ENCODE measurements at regions not wholly inside any gene's neighbourhood (a gene's known extent, or its start where the extent isn't known, plus 50 kb on each side); places are given as distances from the start of the nearest gene placed in this dataset.
A peak's percentile ranks its signal among the peaks of the same experiment; 100 is the strongest.

- Histone ChIP-seq H3K27me3 (no peaks in the 10 kb centered on the region), H3K9me3 (no peaks in the 10 kb centered on the region), H3K36me3 (no peaks in the 10 kb centered on the region), H3K4me3 (no peak overlapping the region), H3K4me1 (peaks cover 0 to 11% (median 2%) of the 10 kb centered on the region in 4 donors), H3K27ac (no peak overlapping the region)
- intact Hi-C loops (cut with DNase I; ENCODE audit: low total_unique reads) = no loop called here
- no peak for DNase-seq
- no peak for TF ChIP-seq POLR2A (IDR thresholded peaks at IDR 0.05)
- TF ChIP-seq EP300 (IDR thresholded peaks at IDR 0.05) = no peak
- no peak for TF ChIP-seq POLR2AphosphoS5 (IDR thresholded peaks at IDR 0.05)
- TF ChIP-seq, protein P1, sequence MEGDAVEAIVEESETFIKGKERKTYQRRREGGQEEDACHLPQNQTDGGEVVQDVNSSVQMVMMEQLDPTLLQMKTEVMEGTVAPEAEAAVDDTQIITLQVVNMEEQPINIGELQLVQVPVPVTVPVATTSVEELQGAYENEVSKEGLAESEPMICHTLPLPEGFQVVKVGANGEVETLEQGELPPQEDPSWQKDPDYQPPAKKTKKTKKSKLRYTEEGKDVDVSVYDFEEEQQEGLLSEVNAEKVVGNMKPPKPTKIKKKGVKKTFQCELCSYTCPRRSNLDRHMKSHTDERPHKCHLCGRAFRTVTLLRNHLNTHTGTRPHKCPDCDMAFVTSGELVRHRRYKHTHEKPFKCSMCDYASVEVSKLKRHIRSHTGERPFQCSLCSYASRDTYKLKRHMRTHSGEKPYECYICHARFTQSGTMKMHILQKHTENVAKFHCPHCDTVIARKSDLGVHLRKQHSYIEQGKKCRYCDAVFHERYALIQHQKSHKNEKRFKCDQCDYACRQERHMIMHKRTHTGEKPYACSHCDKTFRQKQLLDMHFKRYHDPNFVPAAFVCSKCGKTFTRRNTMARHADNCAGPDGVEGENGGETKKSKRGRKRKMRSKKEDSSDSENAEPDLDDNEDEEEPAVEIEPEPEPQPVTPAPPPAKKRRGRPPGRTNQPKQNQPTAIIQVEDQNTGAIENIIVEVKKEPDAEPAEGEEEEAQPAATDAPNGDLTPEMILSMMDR (IDR thresholded peaks at IDR 0.05) = no peak
Measured at GRCh38 chr3:30980993-30981392, 86.5 kb upstream of the GADL1 start.

GRCh38 chr3:30982416-30983075 is 88.1 kb upstream of the GADL1 start:
- no peaks in the 10 kb centered on the region for H3K9me3 ChIP-seq
- H3K36me3 ChIP-seq = no peaks in the 10 kb centered on the region
- H3K4me3 ChIP-seq = no peak overlapping the region
- DNase-seq = no peak
- no peak overlapping the region for H3K27ac ChIP-seq
- peaks cover 0 to 11% (median 2%) of the 10 kb centered on the region in 4 donors for H3K4me1 ChIP-seq
- no peak for TF ChIP-seq POLR2AphosphoS5 (IDR thresholded peaks at IDR 0.05)
- no peak for TF ChIP-seq EP300 (IDR thresholded peaks at IDR 0.05)
- TF ChIP-seq, protein P1 (IDR thresholded peaks at IDR 0.05) = no peak
- TF ChIP-seq POLR2A (IDR thresholded peaks at IDR 0.05) = no peak
- intact Hi-C loops (cut with DNase I; ENCODE audit: low total_unique reads) = no loop called here
- H3K27me3 ChIP-seq = no peaks in the 10 kb centered on the region
- 75 to 91% (median 84%) methylated on average over 3 of the region's 3 CpGs for WGBS, 5 donors

GRCh38 chr3:30984855-30985749 is 90.6 kb upstream of the GADL1 start:
- H3K4me1 ChIP-seq = peaks cover 0 to 11% (median 2%) of the 10 kb centered on the region in 4 donors
- no peaks in the 10 kb centered on the region for H3K36me3 ChIP-seq
- DNase-seq = peak in 1 of 2 donors; percentile 22
- no peaks in the 10 kb centered on the region for H3K9me3 ChIP-seq
- no peaks in the 10 kb centered on the region for H3K27me3 ChIP-seq
- TF ChIP-seq EP300 (IDR thresholded peaks at IDR 0.05) = no peak
- no peak overlapping the region for H3K4me3 ChIP-seq
- intact Hi-C loops (cut with DNase I; ENCODE audit: low total_unique reads) = no loop called here
- WGBS, 5 donors = 10 to 20% (median 13%) methylated on average over 4 of the region's 4 CpGs
- no peak overlapping the region for H3K27ac ChIP-seq

DNA sequence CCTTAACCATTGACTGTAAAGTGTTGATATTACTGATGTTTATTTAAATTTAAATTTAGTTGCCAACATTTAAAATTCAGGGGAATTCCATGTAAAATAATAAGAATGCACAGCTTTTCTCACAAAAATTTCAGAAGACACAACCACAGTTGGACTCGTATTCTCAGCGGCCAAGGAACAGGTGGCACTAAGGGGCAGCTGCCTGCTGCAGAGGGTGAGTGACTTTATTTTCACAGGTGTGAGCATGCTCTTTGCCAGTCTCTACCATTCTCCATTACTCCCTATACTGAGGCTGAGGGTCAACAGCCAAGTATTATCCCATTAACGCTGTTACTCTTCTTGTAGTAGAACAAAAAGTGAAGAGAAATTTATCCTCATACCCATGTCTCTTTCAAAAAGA is 92.1 kb upstream of the GADL1 start:
- no peak overlapping the region for H3K4me3 ChIP-seq
- 77 to 95% (median 89%) methylated on average over 3 of the region's 3 CpGs for WGBS, 5 donors
- no peak overlapping the region for H3K27ac ChIP-seq
- H3K4me1 ChIP-seq = peaks cover 0 to 11% (median 2%) of the 10 kb centered on the region in 4 donors
- no peak for DNase-seq
- no peaks in the 10 kb centered on the region for H3K36me3 ChIP-seq
- no peaks in the 10 kb centered on the region for H3K27me3 ChIP-seq
- TF ChIP-seq POLR2A (IDR thresholded peaks at IDR 0.05) (no peak), EP300 (IDR thresholded peaks at IDR 0.05) (no peak), POLR2AphosphoS5 (IDR thresholded peaks at IDR 0.05) (no peak)
- TF ChIP-seq, protein P1 (IDR thresholded peaks at IDR 0.05) = no peak
- intact Hi-C loops (cut with DNase I; ENCODE audit: low total_unique reads) = no loop called here
- no peaks in the 10 kb centered on the region for H3K9me3 ChIP-seq

Data from stomach (tissue), 8 donors.